Esophagus muscularis mucosa (tissue), 4 donors: ENCODE measurements at regions not wholly inside any gene's neighbourhood (a gene's known extent, or its start where the extent isn't known, plus 50 kb on each side); places are given as distances from the start of the nearest gene placed in this dataset.

ENCODE experiments used
- DNase-seq: peaks from one replicate; pipeline ENCODE4 v3.0.0-alpha.2; 2017; ENCODE audit errors: extremely low spot score
- H3K27ac ChIP-seq, 4 donors: fragments of 200-600 bp; sonication (generic); replicated peaks in 1 of 4; 1 replicate in 3 of 4; 2 replicates in 1 of 4; pipeline ENCODE4 v1.5.1; 2016 to 2019; ENCODE audit warnings: mild to moderate bottlenecking in 1 of 4
- H3K27me3 ChIP-seq, 4 donors: fragments of 200-600 bp; sonication (generic); one replicate each; pipeline versions ENCODE4 v1.5.1 to v1.6.0; 2016 to 2019
- H3K36me3 ChIP-seq, 4 donors: fragments of 200-600 bp; sonication (generic); one replicate each; pipeline ENCODE4 v1.5.1; 2016 to 2019
- H3K4me1 ChIP-seq, 4 donors: fragments of 200-600 bp; sonication (generic); one replicate each; pipeline ENCODE4 v1.5.1; 2016 to 2019
- H3K4me3 ChIP-seq, 4 donors: fragments of 200-600 bp; sonication (generic); 1 replicate in 2 of 4; 2 replicates in 2 of 4; pipeline ENCODE4 v1.5.1; 2016 to 2019; ENCODE audit warnings: mild to moderate bottlenecking in 4 of 4, moderate library complexity in 1 of 4
- H3K9me3 ChIP-seq, 4 donors: fragments of 200-600 bp; sonication (generic); 1 replicate in 3 of 4; 2 replicates in 1 of 4; pipeline ENCODE4 v1.5.1; 2016 to 2019
- CTCF ChIP-seq, 3 experiments: fragments of 200-600 bp in 2 of 3; fragments of 450-650 bp in 1 of 3; sonication (generic) in 2 of 3; IDR thresholded peaks; one replicate each; pipeline ENCODE4 v1.5.1; 2017 to 2019; ENCODE audit warnings: antibody characterized with exemption in 3 of 3, mild to moderate bottlenecking in 2 of 3, moderate library complexity in 1 of 3
- EP300 ChIP-seq: sonication (generic); formaldehyde crosslinking; IDR thresholded peaks from one replicate; pipeline ENCODE4 v1.6.1; 2017; ENCODE audit warnings: antibody characterized with exemption
- POLR2A ChIP-seq: fragments of 450-650 bp; IDR thresholded peaks from one replicate; pipeline ENCODE4 v1.6.1; 2017; ENCODE audit warnings: antibody characterized with exemption, moderate library complexity, mild to moderate bottlenecking, low read depth
- POLR2AphosphoS5 ChIP-seq, 2 donors: sonication (generic); formaldehyde crosslinking; IDR thresholded peaks; one replicate each; pipeline ENCODE4 v1.6.1; 2017; ENCODE audit warnings: antibody characterized with exemption in 2 of 2
- WGBS: methylation state at CpG from one replicate; pipeline ENCODE4 v1.1.5; 2018; 5-methylcytosine and 5-hydroxymethylcytosine counted together
- intact Hi-C: fragments of 100-400 bp; cut with DNase I; formaldehyde crosslinking; loops from one replicate; pipeline ENCODE4 v1.15.1; 2023

DNA sequence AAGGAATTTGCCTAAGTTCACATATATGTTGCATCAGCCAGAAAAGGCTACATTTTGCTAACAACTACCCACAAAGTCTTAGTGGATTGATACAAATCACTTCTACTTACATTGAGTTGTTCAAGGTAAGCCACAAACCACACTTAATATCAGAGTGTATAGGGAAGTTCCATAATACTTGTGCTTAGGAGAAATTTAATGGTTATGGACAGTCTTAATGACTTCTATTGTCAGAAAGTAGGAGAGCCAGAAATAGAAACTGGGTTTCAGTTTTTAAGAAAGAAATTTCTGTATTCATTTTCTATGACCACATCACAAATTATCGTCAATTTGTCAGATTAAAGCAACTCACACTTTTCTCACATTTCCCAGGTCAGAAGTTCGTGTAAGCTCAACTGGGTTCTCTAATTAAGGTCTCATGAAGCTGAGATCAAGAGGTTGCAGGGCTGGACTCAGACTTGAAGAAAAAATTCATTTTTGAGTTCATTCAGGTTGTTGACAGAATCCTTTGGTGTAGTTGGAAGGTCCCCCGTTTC is 695.7 kb downstream of the CDH11 start:
- WGBS, result 99% methylated on average over 3 of the region's 3 CpGs
- intact Hi-C loops, result no loop called here

DNA sequence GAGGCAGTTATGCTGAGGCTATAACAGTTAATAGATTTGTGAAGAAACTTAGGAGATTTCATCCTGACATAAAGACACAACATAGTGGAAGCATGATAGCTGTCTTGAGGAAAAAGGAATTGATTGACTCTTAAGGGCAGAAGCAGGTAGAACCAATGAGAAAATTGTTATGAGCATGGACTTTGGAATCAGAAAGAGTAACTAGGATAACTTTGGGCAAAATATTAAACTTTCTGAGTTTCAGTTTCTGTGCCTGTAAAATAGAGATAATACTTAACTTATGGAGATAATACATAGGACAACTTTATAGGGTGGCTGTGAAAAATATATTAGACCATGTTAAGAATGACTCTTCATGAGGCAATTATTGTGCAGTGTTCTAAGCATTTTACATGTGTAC is 696.5 kb downstream of the CDH11 start:
- H3K4me1 ChIP-seq, result no peaks in the 10 kb centered on the region
- H3K27me3 ChIP-seq, result no peaks in the 10 kb centered on the region
- no peak overlapping the region for H3K27ac ChIP-seq
- intact Hi-C loops, result no loop called here
- no peak overlapping the region for H3K4me3 ChIP-seq
- no peak for DNase-seq
- no peaks in the 10 kb centered on the region for H3K36me3 ChIP-seq
- no peak for TF ChIP-seq POLR2AphosphoS5 (IDR thresholded peaks at IDR 0.05)
- TF ChIP-seq CTCF (IDR thresholded peaks at IDR 0.05), result no peak
- TF ChIP-seq POLR2A, result no peak
- no peak for TF ChIP-seq EP300
- H3K9me3 ChIP-seq, result no peaks in the 10 kb centered on the region

More for the DNA sequence above, 695.7 kb downstream of the CDH11 start:
- Histone ChIP-seq H3K27me3 (no peaks in the 10 kb centered on the region), H3K4me3 (no peak overlapping the region), H3K9me3 (no peaks in the 10 kb centered on the region), H3K4me1 (no peaks in the 10 kb centered on the region), H3K27ac (no peak overlapping the region), H3K36me3 (no peaks in the 10 kb centered on the region)
- TF ChIP-seq CTCF (IDR thresholded peaks at IDR 0.05) (no peak), POLR2A (no peak), EP300 (no peak), POLR2AphosphoS5 (IDR thresholded peaks at IDR 0.05) (no peak)
- DNase-seq, result no peak

GRCh38 chr16:64422259-64422658 is 699.6 kb downstream of the CDH11 start:
- Histone ChIP-seq H3K27ac (no peak overlapping the region), H3K27me3 (no peaks in the 10 kb centered on the region), H3K36me3 (no peaks in the 10 kb centered on the region), H3K4me3 (no peak overlapping the region), H3K4me1 (peaks cover 0 to 5% (median 0%) of the 10 kb centered on the region in 4 donors), H3K9me3 (no peaks in the 10 kb centered on the region)
- no peak for DNase-seq
- intact Hi-C loops, result no loop called here
- TF ChIP-seq POLR2AphosphoS5 (IDR thresholded peaks at IDR 0.05) (no peak), CTCF (IDR thresholded peaks at IDR 0.05) (no peak)
- 69% methylated on average over 1 of the region's 1 CpG for WGBS

DNA sequence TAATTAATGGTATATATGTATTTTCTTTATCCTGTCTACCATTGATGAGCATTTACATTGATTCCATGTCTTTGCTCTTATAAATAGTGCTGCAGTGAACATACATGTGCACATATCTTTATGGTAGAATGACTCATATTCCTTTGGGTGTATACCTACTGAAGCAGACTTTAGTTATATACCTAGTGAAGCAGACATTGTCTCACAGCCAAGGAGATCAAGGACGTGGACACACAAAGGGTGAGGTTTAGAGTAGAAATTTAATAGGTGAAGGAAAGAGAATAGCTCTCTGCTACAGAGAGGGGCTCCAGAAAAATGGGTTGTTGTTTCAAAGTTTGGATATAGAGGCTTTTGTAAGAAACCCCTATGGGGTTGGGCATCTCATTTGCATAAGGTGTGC is 700.3 kb downstream of the CDH11 start:
- intact Hi-C loops, result no loop called here
- TF ChIP-seq CTCF (IDR thresholded peaks at IDR 0.05) (no peak), EP300 (no peak), POLR2AphosphoS5 (IDR thresholded peaks at IDR 0.05) (no peak), POLR2A (no peak)
- WGBS, result 85% methylated on average over 1 of the region's 1 CpG
- H3K4me1 ChIP-seq, result peaks cover 0 to 5% (median 0%) of the 10 kb centered on the region in 4 donors
- H3K27me3 ChIP-seq, result no peaks in the 10 kb centered on the region
- no peaks in the 10 kb centered on the region for H3K9me3 ChIP-seq
- no peaks in the 10 kb centered on the region for H3K36me3 ChIP-seq
- no peak overlapping the region for H3K4me3 ChIP-seq
- no peak overlapping the region for H3K27ac ChIP-seq
- DNase-seq, result no peak

GRCh38 chr16:64419832-64420231 is 702.0 kb downstream of the CDH11 start:
- no peak overlapping the region for H3K4me3 ChIP-seq
- H3K4me1 ChIP-seq, result peaks cover 0 to 5% (median 0%) of the 10 kb centered on the region in 4 donors
- no peaks in the 10 kb centered on the region for H3K36me3 ChIP-seq
- no peaks in the 10 kb centered on the region for H3K9me3 ChIP-seq
- H3K27ac ChIP-seq, result no peak overlapping the region
- WGBS, result 93% methylated on average over 4 of the region's 4 CpGs
- DNase-seq, result no peak
- TF ChIP-seq CTCF (IDR thresholded peaks at IDR 0.05) (no peak), EP300 (no peak), POLR2AphosphoS5 (IDR thresholded peaks at IDR 0.05) (no peak), POLR2A (no peak)
- intact Hi-C loops, result no loop called here
- H3K27me3 ChIP-seq, result no peaks in the 10 kb centered on the region
